ENCODE measurements at regions not wholly inside any gene's neighbourhood (a gene's known extent, or its start where the extent isn't known, plus 50 kb on each side); places are given as distances from the start of the nearest gene placed in this dataset.
"Not testable (repeated sequence)": the region's sequence is repeated elsewhere in the genome, so short reads cannot be mapped to it uniquely, and the experiment has no call there.

DNA sequence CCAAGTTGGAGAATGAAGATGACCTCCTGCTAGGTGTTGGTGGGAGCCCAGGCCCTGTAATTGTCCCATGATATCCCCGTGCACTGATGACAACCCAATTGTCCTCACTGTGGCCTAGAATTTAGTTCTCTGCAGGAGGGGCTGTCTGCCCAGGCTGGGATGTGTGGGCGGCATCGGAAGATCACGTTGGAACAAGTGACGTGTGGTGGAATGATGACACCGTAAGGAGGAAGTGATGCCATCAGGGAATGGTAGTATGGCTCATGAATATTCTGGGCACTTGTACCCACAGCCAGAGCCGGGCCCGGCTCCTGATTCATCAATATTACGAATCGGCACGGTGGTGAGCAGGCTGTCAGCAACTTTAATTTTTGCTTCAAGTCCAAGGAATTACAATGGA, 111.6 kb downstream of the MIAT start:
- DNase-seq (ENCODE audit: low spot score) (no peak), ATAC-seq (no peak)

DNA sequence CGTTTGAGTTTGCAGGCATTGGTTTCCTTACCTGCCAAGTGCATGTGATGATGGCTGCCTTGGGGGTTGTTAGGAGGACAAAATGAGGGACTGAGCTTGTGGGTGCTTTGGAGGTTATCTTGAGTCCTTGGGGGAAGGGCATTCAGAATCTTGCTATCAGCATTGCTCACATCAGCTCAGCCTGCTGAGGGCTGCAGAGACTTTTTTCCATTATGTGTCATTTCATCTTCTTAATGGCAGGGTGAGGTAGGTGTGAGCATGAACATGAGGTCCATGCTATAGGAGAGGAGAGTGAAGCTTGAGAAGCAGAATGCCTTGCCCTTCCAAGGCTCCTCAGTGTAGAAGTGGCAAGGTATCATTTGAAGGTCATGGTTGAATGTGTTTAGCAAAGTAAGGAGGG, 112.3 kb downstream of the MIAT start:
- ATAC-seq (no peak), DNase-seq (ENCODE audit: low spot score) (no peak)

- DNase-seq (ENCODE audit: low spot score) (no peak), ATAC-seq (no peak)
Measured at GRCh38 chr22:26770624-26771023, 113.2 kb downstream of the MIAT start.

DNA sequence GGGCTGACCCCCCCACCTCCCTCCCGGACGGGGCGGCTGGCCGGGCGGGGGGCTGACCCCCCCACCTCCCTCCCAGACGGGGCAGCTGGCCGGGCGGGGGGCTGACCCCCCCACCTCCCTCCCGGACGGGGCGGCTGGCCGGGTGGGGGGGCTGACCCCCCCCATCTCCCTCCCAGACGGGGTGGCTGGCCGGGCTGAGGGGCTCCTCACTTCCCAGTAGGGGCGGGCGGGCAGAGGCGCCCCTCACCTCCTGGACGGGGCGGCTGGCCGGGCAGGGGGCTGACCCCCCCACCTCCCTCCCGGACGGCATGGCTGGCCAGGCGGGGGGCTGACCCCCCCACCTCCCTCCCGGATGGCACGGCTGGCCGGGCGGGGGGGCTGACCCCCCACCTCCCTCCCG, 115.7 kb downstream of the MIAT start:
- not testable (repeated sequence) for DNase-seq (ENCODE audit: low spot score); ATAC-seq

DNA sequence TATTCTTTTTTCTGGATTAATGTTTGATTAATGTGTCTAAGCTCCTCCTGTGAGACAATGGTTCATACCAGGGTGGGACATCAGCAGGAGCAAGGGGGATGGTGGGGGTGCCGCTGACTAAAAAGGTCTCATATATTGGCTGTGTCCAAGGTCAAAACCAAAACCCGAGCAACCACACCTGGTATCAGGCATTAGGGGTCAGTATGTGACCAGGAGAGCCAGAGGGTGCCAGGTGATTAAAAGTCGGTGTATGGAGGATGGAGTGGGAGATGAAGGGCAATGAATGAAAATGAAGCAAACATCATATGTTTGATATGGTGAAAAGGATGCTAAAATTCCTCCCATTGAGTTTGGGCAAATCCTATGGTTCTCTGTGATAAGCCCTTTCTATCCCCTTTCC, 118.0 kb downstream of the MIAT start:
- no peak for DNase-seq (ENCODE audit: low spot score)
- ATAC-seq: no peak

- no peak for ATAC-seq
- DNase-seq (ENCODE audit: low spot score): no peak
Measured at GRCh38 chr22:26777156-26777801, 119.9 kb downstream of the MIAT start.

GRCh38 chr22:26778372-26778771, 121.0 kb downstream of the MIAT start:
- ATAC-seq: no peak

GRCh38 chr22:26779108-26779507, 121.7 kb downstream of the MIAT start:
- ATAC-seq (no peak), DNase-seq (ENCODE audit: low spot score) (no peak)

More at GRCh38 chr22:26778372-26778771, 121.0 kb downstream of the MIAT start:
- DNase-seq (ENCODE audit: low spot score): no peak

DNA sequence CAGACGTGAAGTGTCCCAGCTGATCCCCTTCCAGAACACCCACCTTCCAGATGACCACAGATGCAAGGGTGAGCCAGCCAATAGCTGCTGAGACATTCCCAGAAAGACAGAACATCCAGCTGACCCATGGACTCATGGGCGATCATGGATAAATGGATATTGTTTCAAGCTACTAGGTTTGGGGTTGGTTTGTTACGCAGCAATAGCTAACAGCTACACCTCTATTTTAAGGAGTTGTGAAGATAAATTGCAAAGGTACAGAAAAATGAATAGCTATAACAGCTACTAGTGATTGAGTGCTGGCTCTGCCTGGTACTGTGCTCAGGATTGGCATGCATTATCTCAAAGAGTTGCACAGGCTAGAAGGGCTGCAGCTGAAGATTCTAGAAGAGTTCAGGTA, 122.5 kb downstream of the MIAT start:
- no peak for ATAC-seq
- DNase-seq (ENCODE audit: low spot score): no peak

GRCh38 chr22:26780521-26780920, 123.1 kb downstream of the MIAT start:
- ATAC-seq (no peak), DNase-seq (ENCODE audit: low spot score) (no peak)

DNA sequence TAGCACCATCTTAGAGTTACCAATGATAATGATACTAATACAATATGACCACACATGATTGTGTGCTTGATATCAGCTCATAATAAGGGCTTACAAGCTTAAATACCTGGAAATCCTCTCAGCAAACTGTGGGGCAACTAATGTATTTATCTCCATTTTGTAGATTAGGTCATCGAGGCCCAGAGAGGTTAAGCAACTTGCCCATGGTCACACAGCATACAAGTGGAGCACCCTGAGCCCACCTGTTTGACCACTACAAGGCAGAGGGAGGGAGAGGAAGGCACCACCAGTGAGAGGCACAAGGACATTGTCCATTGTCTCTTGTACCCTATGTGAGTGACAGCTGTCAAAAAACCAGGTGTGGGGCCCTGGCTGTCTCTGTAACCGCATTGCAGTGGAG, 123.7 kb downstream of the MIAT start:
- ATAC-seq (no peak), DNase-seq (ENCODE audit: low spot score) (no peak)

- no peak for ATAC-seq
Measured at GRCh38 chr22:26781596-26781995, 124.2 kb downstream of the MIAT start.

GRCh38 chr22:26783885-26784284, 126.5 kb downstream of the MIAT start:
- ATAC-seq (no peak), DNase-seq (ENCODE audit: low spot score) (no peak)

More at GRCh38 chr22:26781596-26781995, 124.2 kb downstream of the MIAT start:
- DNase-seq (ENCODE audit: low spot score): no peak

GRCh38 chr22:26784772-26785171, 127.4 kb downstream of the MIAT start:
- DNase-seq (ENCODE audit: low spot score): no peak
- ATAC-seq: no peak

GRCh38 chr22:26785932-26786331, 128.5 kb downstream of the MIAT start:
- no peak for ATAC-seq
- no peak for DNase-seq (ENCODE audit: low spot score)

- no peak for DNase-seq (ENCODE audit: low spot score)
- no peak for ATAC-seq
Measured at GRCh38 chr22:26786398-26786797, 129.0 kb downstream of the MIAT start.

- no peak for DNase-seq (ENCODE audit: low spot score)
- no peak for ATAC-seq
Measured at GRCh38 chr22:26789951-26790350, 132.6 kb downstream of the MIAT start.

DNA sequence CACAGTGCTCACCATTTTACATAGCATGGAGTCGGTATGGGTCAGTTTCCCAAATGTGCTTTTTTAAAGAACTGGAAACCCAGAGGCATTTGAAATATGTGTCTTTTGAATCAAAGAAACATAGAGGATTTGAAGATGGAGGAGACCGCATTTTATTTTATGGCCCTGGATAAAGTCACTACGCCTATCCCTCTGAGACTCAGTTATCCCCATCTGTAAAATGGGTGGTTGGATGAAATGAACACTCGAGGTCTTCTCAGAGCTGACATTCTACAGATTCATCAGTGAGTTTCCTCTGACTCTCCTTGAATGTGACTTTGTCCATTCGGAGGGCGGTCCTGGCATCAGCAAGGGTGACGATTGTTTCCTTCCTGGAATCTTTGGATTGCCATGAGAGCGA, 135.1 kb downstream of the MIAT start:
- DNase-seq (ENCODE audit: low spot score) (no peak), ATAC-seq (no peak)

- no peak for ATAC-seq
- DNase-seq (ENCODE audit: low spot score): no peak
Measured at GRCh38 chr22:26796785-26797184, 139.4 kb downstream of the MIAT start.

GRCh38 chr22:26797910-26798309, 140.5 kb downstream of the MIAT start:
- ATAC-seq: no peak
- DNase-seq (ENCODE audit: low spot score): no peak

DNA sequence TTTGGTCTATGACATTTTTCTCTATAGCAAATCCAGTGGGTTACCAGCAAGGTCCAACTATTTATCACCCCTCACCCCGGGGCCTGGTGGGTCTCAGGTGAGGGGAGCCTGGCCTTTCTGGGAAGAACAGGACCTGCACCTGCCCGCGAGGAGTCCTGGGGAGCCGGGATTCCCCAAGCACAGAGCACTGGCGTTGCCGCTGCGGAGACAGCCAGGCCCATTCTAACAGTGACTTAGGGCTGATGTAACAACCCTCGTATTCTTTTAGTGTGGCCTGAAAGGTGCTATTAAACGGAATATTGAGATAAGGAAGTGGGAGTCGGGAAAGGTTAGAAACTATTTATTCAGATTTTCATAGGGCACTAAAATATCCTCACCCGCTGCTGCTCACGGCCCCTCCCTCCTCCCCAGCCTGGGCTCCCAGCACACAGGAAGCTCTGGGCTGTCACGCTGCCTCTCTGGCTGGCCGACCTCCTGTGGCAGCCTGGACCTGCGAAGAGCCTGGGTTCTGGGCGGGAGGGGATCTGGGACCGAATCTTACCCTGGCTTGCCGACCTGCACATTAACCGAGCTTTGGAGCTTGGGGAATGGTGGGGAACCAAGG, 141.2 kb downstream of the MIAT start:
- ATAC-seq (no peak), DNase-seq (ENCODE audit: low spot score) (no peak)

DNA sequence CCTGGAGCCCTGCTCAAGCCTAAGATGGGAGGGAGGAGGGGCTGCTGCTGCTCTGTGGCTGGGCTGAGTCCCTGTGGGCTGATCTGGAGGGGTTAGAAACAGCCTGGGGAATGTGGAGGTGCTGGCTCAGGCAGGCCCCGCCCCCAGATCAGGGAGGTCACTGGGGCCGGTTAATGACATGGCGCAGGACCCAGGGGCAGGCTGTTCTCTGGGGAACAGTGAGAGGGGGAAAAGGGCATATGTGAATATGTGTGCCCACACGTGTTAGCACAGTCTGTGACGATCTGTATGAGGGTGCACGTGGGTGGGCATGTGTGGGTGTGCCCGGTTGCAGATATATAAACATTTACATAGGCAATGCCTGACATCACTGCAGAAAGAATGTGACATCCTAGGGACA, 143.5 kb downstream of the MIAT start:
- no peak for ATAC-seq
- no peak for DNase-seq (ENCODE audit: low spot score)

DNA sequence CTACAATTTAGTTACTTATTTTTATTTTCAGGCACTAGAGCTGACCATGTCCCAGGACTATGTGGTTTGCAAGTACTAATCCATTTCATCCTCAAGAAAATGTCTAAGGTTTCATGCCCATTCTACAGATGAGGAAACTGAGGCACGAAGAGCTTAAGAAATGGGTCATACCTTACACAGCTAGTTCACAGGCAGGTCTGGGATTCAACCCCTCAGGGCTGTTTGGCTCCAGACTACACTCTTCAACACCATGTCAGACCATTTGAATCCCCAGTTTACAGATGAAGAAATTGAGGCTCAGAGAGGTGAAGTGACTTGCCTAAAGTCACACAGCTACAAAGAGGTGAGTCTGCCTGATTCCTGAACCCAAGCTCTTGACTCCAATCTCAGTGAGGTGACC, 144.1 kb downstream of the MIAT start:
- ATAC-seq (no peak), DNase-seq (ENCODE audit: low spot score) (no peak)

Data from left lobe of liver (tissue), 2 donors.